ENCODE measurements at regions not wholly inside any gene's neighbourhood (a gene's known extent, or its start where the extent isn't known, plus 50 kb on each side); places are given as distances from the start of the nearest gene placed in this dataset.
A peak's percentile ranks its signal among the peaks of the same experiment; 100 is the strongest.

DNA sequence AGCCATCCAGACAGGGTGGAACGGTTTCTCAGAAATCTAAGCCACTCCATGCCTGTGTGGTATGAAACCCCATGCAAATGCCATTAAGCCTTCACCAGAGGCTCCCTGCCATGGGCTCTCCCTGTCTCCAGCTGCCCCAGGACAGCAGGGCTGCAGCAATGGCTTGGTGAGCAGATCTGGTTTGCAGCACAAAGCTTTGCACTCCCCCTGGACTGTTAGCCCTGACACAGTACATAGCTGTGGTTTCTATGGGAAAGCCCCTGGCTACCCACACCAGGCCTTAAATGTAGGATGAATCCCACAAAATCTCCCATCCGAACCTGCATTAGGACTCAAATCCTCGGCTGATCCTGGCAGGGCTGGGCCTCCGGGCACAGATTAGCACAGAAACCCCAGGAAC is 291.6 kb downstream of the TNS1 start:
- 73% methylated on average over 4 of the region's 4 CpGs for WGBS (ENCODE audit: low lambda C conversion rate)
- H4K20me1 ChIP-seq (ENCODE audit: insufficient read depth), result no peaks in the 10 kb centered on the region
- H3K4me3 ChIP-seq (ENCODE audit: low read depth in 2 of 2, low read length in 1 of 2), result no peak overlapping the region
- DNase-seq, result no peak
- ChIA-PET CTCF (interaction anchor here (0.9 to 4.0 kb wide), 4 partner anchors 60 to 1045 kb away, joined by 3 to 58 read pairs (median 16); partner anchors contain the start of gene IGFBP5), POLR2A (no interaction called here)
- H3K79me2 ChIP-seq (ENCODE audit: insufficient read depth), result no peaks in the 10 kb centered on the region
- no peaks in the 10 kb centered on the region for H3K36me3 ChIP-seq (replicated peaks in 1 of 2; ENCODE audit: control insufficient read depth in 1 of 2, insufficient read depth in 2 of 2, low read length in 1 of 2)
- H3K27ac ChIP-seq (ENCODE audit: low read depth in 2 of 2, low read length in 1 of 2), result no peak overlapping the region; a peak in 2 of 4 replicates
- H3F3A ChIP-seq (replicated peaks; ENCODE audit: insufficient read depth), result no peaks in the 10 kb centered on the region
- H3K9me3 ChIP-seq, result no peaks in the 10 kb centered on the region
- no peak overlapping the region for H3K9ac ChIP-seq
- peaks cover 27 to 35% of the 10 kb centered on the region in 2 experiments; a peak in 3 of 4 replicates for H3K4me1 ChIP-seq (ENCODE audit: control insufficient read depth in 1 of 2, insufficient read depth in 2 of 2, low read depth in 1 of 2, low read length in 1 of 2)
- no peak overlapping the region for H2AFZ ChIP-seq (ENCODE audit: low read depth)
- H3K4me2 ChIP-seq, result no peak overlapping the region
- TF ChIP-seq, protein P1, sequence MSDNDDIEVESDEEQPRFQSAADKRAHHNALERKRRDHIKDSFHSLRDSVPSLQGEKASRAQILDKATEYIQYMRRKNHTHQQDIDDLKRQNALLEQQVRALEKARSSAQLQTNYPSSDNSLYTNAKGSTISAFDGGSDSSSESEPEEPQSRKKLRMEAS (IDR thresholded peaks at IDR 0.05; ENCODE audit: low read depth), result no peak
- TF ChIP-seq YY1 (IDR thresholded peaks at IDR 0.05; ENCODE audit: low read depth), result no peak
- TF ChIP-seq, protein P2, sequence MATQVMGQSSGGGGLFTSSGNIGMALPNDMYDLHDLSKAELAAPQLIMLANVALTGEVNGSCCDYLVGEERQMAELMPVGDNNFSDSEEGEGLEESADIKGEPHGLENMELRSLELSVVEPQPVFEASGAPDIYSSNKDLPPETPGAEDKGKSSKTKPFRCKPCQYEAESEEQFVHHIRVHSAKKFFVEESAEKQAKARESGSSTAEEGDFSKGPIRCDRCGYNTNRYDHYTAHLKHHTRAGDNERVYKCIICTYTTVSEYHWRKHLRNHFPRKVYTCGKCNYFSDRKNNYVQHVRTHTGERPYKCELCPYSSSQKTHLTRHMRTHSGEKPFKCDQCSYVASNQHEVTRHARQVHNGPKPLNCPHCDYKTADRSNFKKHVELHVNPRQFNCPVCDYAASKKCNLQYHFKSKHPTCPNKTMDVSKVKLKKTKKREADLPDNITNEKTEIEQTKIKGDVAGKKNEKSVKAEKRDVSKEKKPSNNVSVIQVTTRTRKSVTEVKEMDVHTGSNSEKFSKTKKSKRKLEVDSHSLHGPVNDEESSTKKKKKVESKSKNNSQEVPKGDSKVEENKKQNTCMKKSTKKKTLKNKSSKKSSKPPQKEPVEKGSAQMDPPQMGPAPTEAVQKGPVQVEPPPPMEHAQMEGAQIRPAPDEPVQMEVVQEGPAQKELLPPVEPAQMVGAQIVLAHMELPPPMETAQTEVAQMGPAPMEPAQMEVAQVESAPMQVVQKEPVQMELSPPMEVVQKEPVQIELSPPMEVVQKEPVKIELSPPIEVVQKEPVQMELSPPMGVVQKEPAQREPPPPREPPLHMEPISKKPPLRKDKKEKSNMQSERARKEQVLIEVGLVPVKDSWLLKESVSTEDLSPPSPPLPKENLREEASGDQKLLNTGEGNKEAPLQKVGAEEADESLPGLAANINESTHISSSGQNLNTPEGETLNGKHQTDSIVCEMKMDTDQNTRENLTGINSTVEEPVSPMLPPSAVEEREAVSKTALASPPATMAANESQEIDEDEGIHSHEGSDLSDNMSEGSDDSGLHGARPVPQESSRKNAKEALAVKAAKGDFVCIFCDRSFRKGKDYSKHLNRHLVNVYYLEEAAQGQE (IDR thresholded peaks at IDR 0.05; ENCODE audit: low read depth, low read length), result no peak
- TF ChIP-seq RFX5 (IDR thresholded peaks at IDR 0.05; ENCODE audit: low read length), result no peak
- TF ChIP-seq GATA2 (CRISPR knock-in tag; IDR thresholded peaks at IDR 0.05), result no peak
- TF ChIP-seq EP300 (IDR thresholded peaks at IDR 0.05; ENCODE audit: borderline replicate concordance in 1 of 2, low read depth in 1 of 2, low read length in 1 of 2), result no peak
- TF ChIP-seq NFIC (IDR thresholded peaks at IDR 0.05; ENCODE audit: borderline replicate concordance), result no peak
- no peak for TF ChIP-seq RXRA (IDR thresholded peaks at IDR 0.05; ENCODE audit: borderline replicate concordance, low read depth)
- TF ChIP-seq FOXM1 (IDR thresholded peaks at IDR 0.05; ENCODE audit: low read depth), result no peak
- TF ChIP-seq GABPA (IDR thresholded peaks at IDR 0.05; ENCODE audit: low read depth), result no peak
- TF ChIP-seq FOXJ3 (CRISPR knock-in tag; IDR thresholded peaks at IDR 0.05), result no peak
- no peak for TF ChIP-seq MXI1 (IDR thresholded peaks at IDR 0.05; ENCODE audit: low read depth, low read length)
- H3K9me2 ChIP-seq, result no peaks in the 10 kb centered on the region
- no peaks in the 10 kb centered on the region for H3K27me3 ChIP-seq (ENCODE audit: insufficient read depth)

DNA sequence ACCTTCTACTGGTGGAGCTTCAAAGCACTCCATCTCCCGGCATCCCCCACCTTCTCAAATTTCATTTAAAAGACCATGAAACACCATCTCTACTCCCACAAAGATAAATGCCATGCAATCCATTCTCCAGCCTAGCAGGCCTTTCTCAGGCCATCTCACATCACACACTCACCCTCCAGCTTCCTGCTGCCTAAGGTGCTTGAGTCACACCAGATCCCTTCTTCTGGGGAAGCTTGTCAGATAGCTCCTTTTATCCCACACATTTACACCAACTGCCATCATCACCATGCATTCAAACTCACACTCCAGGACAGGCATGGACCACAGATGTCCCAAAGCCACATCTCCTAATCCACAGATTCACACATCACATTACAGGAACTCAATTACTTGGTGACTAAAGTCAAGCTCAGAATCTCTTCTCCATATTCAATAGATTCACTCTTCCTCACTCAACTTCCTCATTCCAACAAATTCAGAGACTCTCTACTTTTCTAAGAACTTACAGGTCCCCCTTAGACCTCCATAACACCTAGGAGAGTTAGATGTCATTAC is 292.5 kb downstream of the TNS1 start:
- H3K27ac ChIP-seq (ENCODE audit: low read depth in 2 of 2, low read length in 1 of 2), result no peak overlapping the region; a peak in 1 of 4 replicates
- no peak overlapping the region for H2AFZ ChIP-seq (ENCODE audit: low read depth)
- H3K9me2 ChIP-seq, result no peaks in the 10 kb centered on the region
- CTCF ChIA-PET, result interaction anchor here (1.0 to 4.0 kb wide), 9 partner anchors 46 to 1044 kb away, joined by 3 to 58 read pairs (median 4); partner anchors contain the start of gene IGFBP5
- no peaks in the 10 kb centered on the region for H3F3A ChIP-seq (replicated peaks; ENCODE audit: insufficient read depth)
- WGBS (ENCODE audit: low lambda C conversion rate), result 96% methylated on average over 1 of the region's 1 CpG
- POLR2A ChIA-PET, result no interaction called here
- no peak overlapping the region for H3K4me2 ChIP-seq
- DNase-seq, result no peak
- H3K36me3 ChIP-seq (replicated peaks in 1 of 2; ENCODE audit: control insufficient read depth in 1 of 2, insufficient read depth in 2 of 2, low read length in 1 of 2), result no peaks in the 10 kb centered on the region
- H3K4me1 ChIP-seq (ENCODE audit: control insufficient read depth in 1 of 2, insufficient read depth in 2 of 2, low read depth in 1 of 2, low read length in 1 of 2), result peaks cover 27 to 35% of the 10 kb centered on the region in 2 experiments; a peak in 3 of 4 replicates
- H4K20me1 ChIP-seq (ENCODE audit: insufficient read depth), result no peaks in the 10 kb centered on the region
- H3K4me3 ChIP-seq (ENCODE audit: low read depth in 2 of 2, low read length in 1 of 2), result no peak overlapping the region
- H3K9ac ChIP-seq, result no peak overlapping the region
- no peaks in the 10 kb centered on the region for H3K79me2 ChIP-seq (ENCODE audit: insufficient read depth)
- no peaks in the 10 kb centered on the region for H3K9me3 ChIP-seq
- H3K27me3 ChIP-seq (ENCODE audit: insufficient read depth), result no peaks in the 10 kb centered on the region
- TF ChIP-seq TCF12 (IDR thresholded peaks at IDR 0.05), result peak; percentile 24; the same call in 1 of the 2 replicates
- TF ChIP-seq CHD2 (IDR thresholded peaks at IDR 0.05; ENCODE audit: low read length, partially characterized antibody), result no peak
